Activated gamma-delta T cell treated with Interleukin-2 at 50 U/mL for 16 hours (primary cell): ENCODE measurements at regions not wholly inside any gene's neighbourhood (a gene's known extent, or its start where the extent isn't known, plus 50 kb on each side); places are given as distances from the start of the nearest gene placed in this dataset.
"Not testable (repeated sequence)": the region's sequence is repeated elsewhere in the genome, so short reads cannot be mapped to it uniquely, and the experiment has no call there.

ENCODE experiments used
- DNase-seq: peaks from one replicate; pipeline ENCODE4 v3.0.0-alpha.2; 2020

DNA sequence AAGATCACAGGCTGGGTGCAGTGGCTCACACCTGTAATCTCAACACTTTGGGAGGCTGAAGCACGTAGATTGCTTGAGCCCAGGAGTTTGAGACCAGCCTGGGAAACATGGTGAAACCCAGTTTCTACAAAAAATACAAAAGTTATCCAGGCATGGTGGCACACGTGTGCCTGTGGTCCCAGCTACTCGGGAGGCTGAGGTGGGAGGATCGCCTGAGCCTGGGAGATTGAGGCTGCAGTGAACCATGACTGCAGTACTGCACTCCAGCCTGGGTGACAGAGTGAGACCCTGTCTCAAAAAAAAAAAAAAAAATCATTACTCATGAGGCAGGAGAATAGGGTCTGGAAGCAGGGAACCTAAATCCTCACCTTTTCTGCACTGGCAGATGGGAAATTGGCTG is 79.1 kb upstream of the CLDN5 start:
- not testable (repeated sequence) for DNase-seq

DNA sequence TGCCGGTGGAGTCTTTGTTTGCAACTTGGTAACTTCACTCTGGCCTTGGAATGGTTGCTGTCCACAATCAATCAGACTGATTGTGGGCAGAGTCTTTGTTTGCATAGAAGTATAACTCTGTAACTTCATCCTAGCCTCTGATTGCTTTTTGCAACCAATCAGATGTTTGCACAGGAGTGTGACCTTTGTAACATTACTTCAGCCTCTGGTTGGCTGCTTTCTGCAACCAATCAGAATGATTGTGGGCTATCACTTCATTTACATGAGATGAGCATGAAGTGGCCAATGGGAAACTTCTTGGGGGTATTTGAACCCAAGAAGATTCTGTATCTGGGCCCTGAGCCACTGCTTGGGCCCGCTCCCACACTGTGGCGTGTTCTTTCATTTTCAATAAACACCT is 79.6 kb upstream of the CLDN5 start:
- DNase-seq, result no peak

DNA sequence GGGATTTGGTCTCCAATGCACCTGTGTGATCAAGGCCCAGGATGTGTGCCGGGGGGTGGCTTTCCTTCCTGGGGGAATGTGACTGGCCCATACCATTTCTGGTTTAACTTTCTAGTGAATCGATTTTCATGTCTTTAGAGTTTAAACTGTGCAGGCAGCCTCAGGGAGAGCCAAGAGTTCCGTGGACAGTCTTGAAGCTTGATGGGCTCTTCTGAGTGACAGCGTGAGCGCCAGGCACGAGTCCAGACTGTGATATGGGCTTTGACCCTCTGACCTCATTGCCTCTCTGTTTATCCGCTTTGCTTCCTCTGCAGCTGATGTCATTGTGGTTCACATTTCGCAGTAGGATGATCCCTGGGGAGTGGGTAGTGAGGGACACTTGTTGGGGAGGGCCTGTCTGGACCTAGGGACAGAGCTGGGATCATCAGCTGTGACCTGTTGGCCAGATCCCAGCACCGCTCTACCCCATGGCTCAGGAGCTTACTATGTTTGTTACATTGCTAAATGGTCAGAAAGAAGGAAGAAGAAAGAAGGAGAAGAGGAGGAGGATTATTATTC is 80.6 kb upstream of the CLDN5 start:
- DNase-seq, result no peak

DNA sequence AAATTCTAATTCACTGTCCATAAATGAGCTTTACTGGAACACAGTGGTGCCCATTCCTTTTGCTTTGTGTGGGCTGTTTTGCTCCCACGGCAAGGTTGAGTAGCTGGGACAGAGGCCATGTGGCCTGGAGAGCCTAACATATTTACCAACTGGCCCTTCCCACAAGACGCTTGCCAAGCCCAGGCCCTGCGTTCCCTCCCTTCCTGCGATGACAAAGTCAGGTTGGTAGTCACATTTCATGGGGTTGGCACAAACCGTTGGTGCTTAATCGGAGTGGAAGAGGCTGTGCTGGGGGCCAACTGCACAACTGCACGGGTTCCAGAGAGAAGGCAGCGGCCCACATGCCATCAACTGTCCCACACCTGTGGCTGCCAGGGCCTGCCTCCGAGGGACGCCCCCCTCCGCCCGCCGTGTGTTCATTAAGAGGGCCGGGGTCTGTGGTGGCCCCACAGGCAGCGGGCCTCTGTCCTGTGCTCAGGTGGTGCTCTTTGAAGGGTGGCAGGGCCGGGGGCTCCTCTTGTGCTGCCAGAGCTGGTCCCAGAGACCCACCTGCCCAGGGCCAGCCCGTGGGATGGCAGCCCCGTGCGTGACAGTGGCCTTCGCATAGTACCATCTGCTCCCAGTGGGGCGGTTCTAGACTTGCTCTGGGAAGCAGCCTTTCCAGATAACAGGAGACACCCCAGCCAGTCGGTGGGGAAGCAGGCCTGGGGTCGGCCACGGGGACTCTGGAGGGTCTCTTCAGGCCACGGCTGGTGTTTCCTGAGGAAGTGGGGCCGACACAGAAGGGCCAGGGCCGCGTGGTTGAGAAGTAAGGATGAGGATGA is 81.5 kb upstream of the CLDN5 start:
- DNase-seq, result no peak

- DNase-seq, result no peak
Observed at GRCh38 chr22:19606332-19607191, 82.4 kb upstream of the CLDN5 start.

- DNase-seq, result no peak
Observed at GRCh38 chr22:19607192-19608002, 83.2 kb upstream of the CLDN5 start.

GRCh38 chr22:19608003-19608690 is 83.9 kb upstream of the CLDN5 start:
- no peak for DNase-seq

- DNase-seq, result not testable (repeated sequence)
Observed at GRCh38 chr22:19609753-19610152, 85.5 kb upstream of the CLDN5 start.

DNA sequence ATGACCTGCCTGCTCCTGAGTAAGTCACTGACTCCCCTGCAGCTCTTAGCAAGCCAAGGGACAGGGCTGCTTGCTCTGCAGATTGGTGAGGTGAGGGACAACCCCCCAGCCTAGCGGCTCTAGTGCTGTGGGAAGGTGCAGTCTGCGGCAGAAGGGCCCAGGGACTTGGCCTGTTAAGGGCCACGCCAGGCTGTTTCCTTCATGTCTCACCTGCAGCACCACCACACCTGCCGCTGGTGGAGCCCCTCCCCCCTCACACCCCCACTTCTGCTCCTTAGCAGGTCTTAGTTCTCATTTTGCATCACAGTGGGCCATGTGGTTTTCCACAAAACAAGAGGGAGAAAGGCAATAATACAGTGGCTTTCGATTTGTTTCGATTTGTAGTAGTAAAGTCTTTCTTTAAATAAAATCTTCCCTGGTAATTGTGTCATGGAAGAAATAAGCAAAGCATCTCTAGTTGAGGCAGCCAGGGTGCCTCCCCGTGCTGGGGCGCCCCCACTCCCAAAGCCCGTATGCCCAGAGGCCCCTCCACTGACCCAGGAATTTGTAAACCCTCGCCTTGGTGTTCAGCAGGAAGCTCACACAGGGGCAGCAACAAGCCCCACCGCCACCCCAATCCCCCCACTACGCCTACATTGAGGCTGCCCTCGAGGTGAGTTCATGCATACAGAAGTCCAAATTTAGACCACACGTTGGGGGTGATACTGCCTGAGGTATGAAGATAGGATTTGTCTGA is 86.5 kb upstream of the CLDN5 start:
- DNase-seq, result no peak

GRCh38 chr22:19611590-19611989 is 87.4 kb upstream of the CLDN5 start:
- DNase-seq, result no peak

DNA sequence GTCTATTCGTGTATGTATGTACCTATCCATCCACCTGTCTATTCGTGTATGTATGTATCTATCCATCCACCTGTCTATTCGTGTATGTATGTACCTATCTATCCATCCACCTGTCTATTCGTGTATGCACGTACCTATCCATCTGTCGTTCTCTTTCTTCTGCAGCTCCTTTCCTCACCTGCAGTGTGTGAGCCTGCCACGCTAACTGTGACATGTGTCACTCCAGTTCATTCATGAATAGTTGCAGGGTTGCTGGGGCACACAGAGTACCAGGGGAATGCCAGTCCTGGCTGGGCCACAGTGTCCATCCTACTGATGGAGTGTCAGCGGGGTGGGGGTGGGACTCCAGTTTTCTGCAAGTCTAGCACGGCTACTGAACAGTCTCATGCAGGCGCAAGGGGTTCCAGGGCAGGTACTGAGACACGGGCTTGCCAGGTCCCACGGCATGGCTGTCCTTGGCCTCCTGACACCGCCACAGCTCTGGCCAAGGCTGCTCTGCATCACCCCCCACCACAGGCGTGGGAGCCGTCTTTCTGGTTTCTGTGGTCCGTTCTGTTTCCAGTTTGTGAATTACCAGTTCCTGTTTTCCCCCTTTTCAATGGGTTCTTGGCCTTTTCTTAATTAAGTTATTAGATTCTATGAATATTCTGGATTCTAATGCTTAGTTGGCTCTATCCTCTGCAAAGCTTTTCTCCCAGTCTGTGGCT is 88.8 kb upstream of the CLDN5 start:
- DNase-seq, result no peak

DNA sequence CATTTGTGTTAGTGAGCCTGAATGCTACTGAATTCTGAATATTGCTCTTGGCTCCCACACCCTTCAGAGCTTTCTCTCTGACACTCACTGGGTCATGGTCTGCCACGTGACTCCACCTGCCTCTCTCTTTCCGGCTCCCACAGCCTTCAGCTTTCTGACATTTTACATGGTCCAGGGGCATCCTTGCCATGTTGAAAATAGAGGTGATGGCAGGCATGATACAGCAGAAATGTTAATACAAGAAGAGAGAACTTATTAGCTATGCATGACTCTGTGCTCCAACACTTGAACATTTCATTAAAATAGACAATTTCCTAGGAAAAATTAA is 90.3 kb upstream of the CLDN5 start:
- DNase-seq, result no peak

- DNase-seq, result no peak
Observed at GRCh38 chr22:19615001-19615461, 90.8 kb upstream of the CLDN5 start.

DNA sequence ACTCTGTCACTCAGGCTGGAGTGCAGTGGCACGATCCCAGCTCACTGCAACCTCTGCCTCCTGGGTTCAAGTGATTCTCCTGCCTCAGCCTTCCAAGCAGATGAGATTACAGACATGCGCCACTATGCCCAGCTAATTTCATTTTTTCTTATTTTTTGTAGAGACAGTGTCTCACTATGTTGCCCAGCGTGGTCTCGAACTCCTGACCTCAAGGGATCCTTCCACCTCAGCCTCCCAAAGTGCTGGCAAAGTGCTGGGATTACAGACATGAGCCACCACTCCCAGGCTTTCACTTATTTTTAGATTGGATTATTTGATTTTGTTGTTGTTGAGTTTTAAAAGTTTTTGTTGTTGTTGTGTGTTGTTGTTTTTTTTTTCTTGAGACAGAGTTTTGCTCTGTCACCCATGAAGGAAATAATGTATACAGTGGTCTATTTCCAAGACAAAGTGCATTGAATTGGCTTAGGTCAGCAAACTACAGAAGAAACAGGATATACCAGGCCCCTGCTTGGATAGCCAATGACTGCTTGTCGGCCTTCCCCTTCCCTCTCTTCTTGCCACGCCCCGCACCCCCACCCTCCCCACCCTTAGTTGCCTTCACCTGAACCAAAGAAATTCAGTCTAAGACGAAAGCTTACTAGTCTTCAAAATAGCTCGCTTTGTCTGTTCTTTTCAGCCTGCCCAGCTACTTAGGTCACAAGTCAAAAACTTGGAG is 91.8 kb upstream of the CLDN5 start:
- DNase-seq, result no peak

DNA sequence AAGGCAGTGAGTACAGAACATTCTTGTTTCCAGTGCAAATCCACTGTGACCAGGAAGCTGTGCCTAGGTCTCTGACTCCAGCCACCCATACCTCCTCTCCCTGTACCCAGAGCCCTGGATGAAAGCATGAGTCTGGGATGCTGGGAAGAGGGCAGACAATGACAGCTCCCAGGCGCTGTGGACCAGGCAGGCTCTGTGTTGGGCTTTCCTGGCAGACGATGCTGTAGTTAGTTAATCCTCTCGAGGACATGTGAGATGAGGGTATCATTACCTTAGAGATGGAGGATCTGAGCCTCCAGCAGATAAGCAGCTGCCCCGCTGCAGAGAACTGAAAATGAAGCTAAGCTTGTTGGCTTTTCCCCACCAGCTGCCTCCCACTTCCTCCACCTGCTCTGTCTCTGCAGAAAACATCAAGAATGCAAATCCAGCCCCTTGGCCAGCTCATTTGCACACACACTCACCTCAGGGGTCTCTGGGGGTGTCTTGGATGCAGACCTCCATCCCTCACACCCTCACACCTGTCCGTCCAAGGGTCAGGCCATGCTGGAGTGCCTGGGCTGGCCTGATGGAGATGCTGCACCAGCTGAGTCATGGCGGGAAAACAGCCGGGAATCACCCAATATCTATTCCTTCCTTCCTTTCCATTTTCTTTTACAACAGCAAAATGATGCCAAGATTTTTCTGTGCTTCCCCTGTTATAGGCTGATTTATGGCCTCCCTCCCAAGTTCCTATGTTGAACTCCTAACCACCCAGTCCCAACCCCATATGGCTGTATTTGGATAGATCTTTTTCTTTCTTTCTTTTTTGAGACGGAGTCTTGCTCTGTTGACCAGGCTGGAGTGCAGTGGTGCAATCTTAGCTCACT is 94.9 kb upstream of the SEPTIN5 start:
- DNase-seq, result no peak

DNA sequence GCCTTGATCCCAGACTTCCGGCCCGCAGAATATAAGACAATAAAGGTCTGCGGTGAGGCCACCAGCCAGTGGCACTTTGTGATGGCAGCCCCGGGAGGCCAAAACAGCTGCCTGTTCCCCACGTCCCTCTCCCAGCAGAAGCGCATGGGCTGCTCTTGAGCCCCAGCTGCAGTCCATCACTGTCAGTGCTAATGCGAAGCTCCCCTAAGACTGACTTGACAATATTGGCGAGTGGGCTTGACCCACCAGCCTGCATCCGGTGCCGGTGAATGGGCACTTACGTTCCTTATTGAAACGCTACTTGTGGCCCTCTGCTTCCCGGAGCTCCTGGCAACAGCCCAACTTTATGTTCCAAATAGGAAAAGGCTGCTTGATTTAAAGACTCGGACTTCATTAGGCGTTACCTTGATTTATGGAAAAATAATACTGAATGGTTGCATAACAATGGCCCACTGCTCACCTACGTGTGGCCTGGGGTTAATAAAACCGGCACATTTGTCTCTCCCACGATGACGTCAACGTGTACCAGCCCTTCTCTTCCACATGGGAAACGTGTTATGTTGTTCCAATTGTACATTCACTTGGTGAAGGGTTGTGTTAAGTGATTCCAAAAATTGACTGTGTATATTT is 93.4 kb upstream of the SEPTIN5 start:
- DNase-seq, result no peak

GRCh38 chr22:19621373-19622060 is 92.8 kb upstream of the SEPTIN5 start:
- no peak for DNase-seq

DNA sequence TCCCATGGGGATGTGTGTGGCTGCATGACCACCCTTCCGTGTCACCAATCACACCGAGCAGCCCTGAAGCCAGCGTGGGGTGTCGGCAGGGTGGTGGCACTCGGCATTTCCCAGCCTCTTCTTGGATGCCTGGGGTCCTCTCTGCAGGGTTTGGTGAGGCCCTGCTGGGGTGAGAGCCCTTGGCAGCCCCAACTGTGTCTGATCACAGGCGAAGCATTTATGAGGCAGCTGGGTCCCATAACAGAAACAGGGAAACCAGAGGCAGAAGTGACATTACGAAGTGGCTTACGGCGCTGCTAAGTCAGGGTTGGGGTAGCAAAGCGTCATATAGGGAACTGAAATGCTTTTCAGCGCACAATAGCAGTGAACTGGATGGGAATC is 92.3 kb upstream of the SEPTIN5 start:
- no peak for DNase-seq
